SU-DHL-6 (cell line): ENCODE measurements at regions not wholly inside any gene's neighbourhood (a gene's known extent, or its start where the extent isn't known, plus 50 kb on each side); places are given as distances from the start of the nearest gene placed in this dataset.

ENCODE experiments used
- H2AFZ ChIP-seq: fragments of 200-600 bp; sonication (generic); 2 replicates; pipeline ENCODE4 v1.6.1; 2014; ENCODE audit warnings: low read depth, mild to moderate bottlenecking, moderate library complexity, mixed read lengths, antibody characterized with exemption, low read length; ENCODE audit not compliant: severe bottlenecking
- H3F3A ChIP-seq: fragments of 200-600 bp; shearing (Covaris generic); 2 replicates; pipeline ENCODE4 v1.6.0; 2016; ENCODE audit warnings: antibody characterized with exemption, mild to moderate bottlenecking; ENCODE audit not compliant: insufficient read depth
- H3K27ac ChIP-seq: fragments of 200-600 bp; sonication (generic); 2 replicates; pipeline ENCODE4 v1.5.1; 2016; ENCODE audit warnings: low read depth, mild to moderate bottlenecking, low read length, moderate library complexity, mixed read lengths
- H3K27me3 ChIP-seq: fragments of 200-600 bp; sonication (generic), shearing (Covaris generic); 2 replicates; pipeline ENCODE4 v1.6.0; 2014; ENCODE audit warnings: mild to moderate bottlenecking, low read length
- H3K36me3 ChIP-seq: fragments of 200-600 bp; sonication (generic); 2 replicates; pipeline ENCODE4 v1.6.1; 2014; ENCODE audit warnings: mild to moderate bottlenecking, low read length, mixed read lengths
- H3K4me2 ChIP-seq: fragments of 300-600, 200-600 bp; shearing (Covaris generic), sonication (generic); 2 replicates; pipeline ENCODE4 v1.6.0; 2014; ENCODE audit warnings: low read length, low read depth, mild to moderate bottlenecking; ENCODE audit not compliant: poor library complexity, severe bottlenecking
- H3K4me3 ChIP-seq: fragments of 200-600 bp; sonication (generic); 2 replicates; pipeline ENCODE4 v1.5.1; 2014; ENCODE audit warnings: antibody characterized with exemption, low read length, mild to moderate bottlenecking, mixed read lengths; ENCODE audit not compliant: insufficient read depth, poor library complexity, severe bottlenecking
- H3K79me2 ChIP-seq: fragments of 200-600 bp; sonication (generic); 2 replicates; pipeline ENCODE4 v1.6.1; 2014; ENCODE audit warnings: mild to moderate bottlenecking, low read length, moderate library complexity; ENCODE audit not compliant: insufficient read depth
- H3K9ac ChIP-seq: fragments of 200-600 bp; sonication (generic); 2 replicates; pipeline ENCODE4 v1.7.0; 2014; ENCODE audit warnings: mild to moderate bottlenecking, low read length
- H3K9me2 ChIP-seq: fragments of 200-600 bp; sonication (generic); replicated peaks from 2 replicates; pipeline ENCODE4 v1.6.1; 2014; ENCODE audit warnings: low read length; ENCODE audit not compliant: insufficient read depth
- H3K9me3 ChIP-seq: fragments of 200-600 bp; sonication (generic); 2 replicates; pipeline ENCODE4 v1.6.1; 2014; ENCODE audit warnings: low read length, mixed read lengths; ENCODE audit not compliant: insufficient read depth
- H4K20me1 ChIP-seq: fragments of 200-600 bp; sonication (generic); 2 replicates; pipeline ENCODE4 v1.6.1; 2014; ENCODE audit warnings: low read depth, mild to moderate bottlenecking, antibody characterized with exemption, low read length, moderate library complexity, mixed read lengths
- CTCF ChIP-seq: fragments of 200-600 bp; sonication (generic); IDR thresholded peaks from one replicate; pipeline ENCODE4 v1.5.1; 2017; ENCODE audit warnings: antibody characterized with exemption, mild to moderate bottlenecking, low read length, moderate library complexity; ENCODE audit not compliant: insufficient read depth, poor library complexity, severe bottlenecking
- EZH2phosphoT487 ChIP-seq: fragments of 200-600 bp; sonication (generic), shearing (Covaris generic); conservative IDR thresholded peaks from 2 replicates; pipeline ENCODE4 v1.6.1; 2018; ENCODE audit warnings: mild to moderate bottlenecking, antibody characterized with exemption, low read length, moderate library complexity, mixed read lengths

GRCh38 chr16:86810062-86810461 lies 231.7 kb downstream of the FOXL1 start:
- no peaks in the 10 kb centered on the region for H3F3A ChIP-seq
- no peak for TF ChIP-seq EZH2phosphoT487
- no peak for TF ChIP-seq CTCF
- no peaks in the 10 kb centered on the region for H3K27me3 ChIP-seq

GRCh38 chr16:86812363-86812970 lies 234.1 kb downstream of the FOXL1 start:
- TF ChIP-seq CTCF (no peak), EZH2phosphoT487 (no peak)
- Histone ChIP-seq H3K4me3 (no peak overlapping the region), H4K20me1 (no peaks in the 10 kb centered on the region), H3K9me3 (no peaks in the 10 kb centered on the region), H3K4me2 (no peak overlapping the region), H3K36me3 (no peaks in the 10 kb centered on the region), H3K9ac (no peak overlapping the region), H3F3A (no peaks in the 10 kb centered on the region), H2AFZ (no peak overlapping the region), H3K79me2 (no peaks in the 10 kb centered on the region), H3K27ac (no peak overlapping the region), H3K9me2 (no peaks in the 10 kb centered on the region), H3K27me3 (no peaks in the 10 kb centered on the region)

More at GRCh38 chr16:86810062-86810461, 231.7 kb downstream of the FOXL1 start:
- no peak overlapping the region for H3K9ac ChIP-seq
- no peaks in the 10 kb centered on the region for H3K9me2 ChIP-seq
- H3K79me2 ChIP-seq = no peaks in the 10 kb centered on the region
- no peaks in the 10 kb centered on the region for H3K36me3 ChIP-seq
- no peak overlapping the region for H2AFZ ChIP-seq
- H3K4me2 ChIP-seq = no peak overlapping the region
- no peaks in the 10 kb centered on the region for H4K20me1 ChIP-seq
- H3K27ac ChIP-seq = no peak overlapping the region
- no peak overlapping the region for H3K4me3 ChIP-seq
- no peaks in the 10 kb centered on the region for H3K9me3 ChIP-seq

- TF ChIP-seq EZH2phosphoT487 = no peak
- no peak for TF ChIP-seq CTCF
Measured at GRCh38 chr16:86814256-86814655, 235.9 kb downstream of the FOXL1 start.

More at GRCh38 chr16:86814256-86814655, 235.9 kb downstream of the FOXL1 start:
- no peak overlapping the region for H3K4me3 ChIP-seq
- H3K27ac ChIP-seq = no peak overlapping the region
- no peak overlapping the region for H3K4me2 ChIP-seq
- no peaks in the 10 kb centered on the region for H3K36me3 ChIP-seq
- no peaks in the 10 kb centered on the region for H4K20me1 ChIP-seq
- H3K9me3 ChIP-seq = no peaks in the 10 kb centered on the region
- H2AFZ ChIP-seq = no peak overlapping the region
- no peaks in the 10 kb centered on the region for H3F3A ChIP-seq
- H3K9ac ChIP-seq = no peak overlapping the region
- no peaks in the 10 kb centered on the region for H3K27me3 ChIP-seq
- H3K9me2 ChIP-seq = no peaks in the 10 kb centered on the region
- no peaks in the 10 kb centered on the region for H3K79me2 ChIP-seq
